Neural cell (in vitro differentiated cells): ENCODE measurements at regions not wholly inside any gene's neighbourhood (a gene's known extent, or its start where the extent isn't known, plus 50 kb on each side); places are given as distances from the start of the nearest gene placed in this dataset.
"Not testable (repeated sequence)": the region's sequence is repeated elsewhere in the genome, so short reads cannot be mapped to it uniquely, and the experiment has no call there.

Experiments used
- CTCF ChIP-seq: fragments of 450-650 bp; IDR thresholded peaks from 2 replicates; pipeline ENCODE4 v1.5.1; 2014; ENCODE audit warnings: antibody characterized with exemption, mild to moderate bottlenecking, moderate library complexity; ENCODE audit not compliant: poor library complexity, severe bottlenecking
- MXI1 ChIP-seq: fragments of 450-650 bp; conservative IDR thresholded peaks from 2 replicates; pipeline ENCODE4 v1.6.1; 2014; ENCODE audit warnings: antibody characterized with exemption, mild to moderate bottlenecking; ENCODE audit not compliant: poor library complexity, severe bottlenecking
- POLR2AphosphoS5 ChIP-seq: IDR thresholded peaks from 2 replicates; pipeline ENCODE4 v1.6.1; 2012
- SMC3 ChIP-seq: fragments of 450-650 bp; conservative IDR thresholded peaks from 2 replicates; pipeline ENCODE4 v1.6.1; 2014; ENCODE audit warnings: antibody characterized with exemption, mild to moderate bottlenecking, moderate library complexity; ENCODE audit not compliant: poor library complexity
- TAF1 ChIP-seq: IDR thresholded peaks from 2 replicates; pipeline ENCODE4 v1.6.1; 2012; ENCODE audit warnings: low read depth

- not testable (repeated sequence) for TF ChIP-seq CTCF, TAF1, MXI1, POLR2AphosphoS5, SMC3
Observed at GRCh38 chr1:242923603-242924002, 331.5 kb downstream of the CEP170 start.
